Mesendoderm (in vitro differentiated cells): ENCODE measurements at regions not wholly inside any gene's neighbourhood (a gene's known extent, or its start where the extent isn't known, plus 50 kb on each side); places are given as distances from the start of the nearest gene placed in this dataset.
A peak's percentile ranks its signal among the peaks of the same experiment; 100 is the strongest.

Source experiments
- DNase-seq: peaks from one replicate; pipeline ENCODE4 v3.0.0; 2013
- H2AK5ac ChIP-seq: 2 replicates; pipeline ENCODE4 v1.6.1; 2013; ENCODE audit warnings: low read length, inconsistent platforms
- H2BK120ac ChIP-seq: 2 replicates; pipeline ENCODE4 v1.6.1; 2013; ENCODE audit warnings: low read depth, mild to moderate bottlenecking, low read length, moderate library complexity, mixed read lengths
- H2BK15ac ChIP-seq: replicated peaks from 2 replicates; pipeline ENCODE4 v1.6.1; 2013; ENCODE audit warnings: low read depth, mild to moderate bottlenecking, moderate library complexity
- H2BK5ac ChIP-seq: 2 replicates; pipeline ENCODE4 v1.6.1; 2013; ENCODE audit warnings: low read length, inconsistent platforms
- H3K18ac ChIP-seq: 2 replicates; pipeline ENCODE4 v1.6.1; 2013; ENCODE audit warnings: mild to moderate bottlenecking, low read length, mixed read lengths
- H3K23ac ChIP-seq: one replicate; pipeline ENCODE4 v1.6.1; 2013; ENCODE audit warnings: low read length
- H3K27ac ChIP-seq: 2 replicates; pipeline ENCODE4 v1.5.1; 2013; ENCODE audit warnings: low read depth, mild to moderate bottlenecking, inconsistent platforms, low read length, moderate library complexity
- H3K27me3 ChIP-seq: 2 replicates; pipeline ENCODE4 v1.6.1; 2013; ENCODE audit warnings: low read length, control low read depth, mild to moderate bottlenecking, inconsistent platforms; ENCODE audit not compliant: insufficient read depth, poor library complexity
- H3K36me3 ChIP-seq: 2 replicates; pipeline ENCODE4 v1.6.1; 2013; ENCODE audit warnings: low read length, inconsistent platforms; ENCODE audit not compliant: control insufficient read depth, insufficient read depth
- H3K4ac ChIP-seq: one replicate; pipeline ENCODE4 v1.6.1; 2013; ENCODE audit warnings: low read depth, mild to moderate bottlenecking, low read length, moderate library complexity
- H3K4me1 ChIP-seq: 2 replicates; pipeline ENCODE4 v1.6.1; 2013; ENCODE audit warnings: low read depth, low read length, inconsistent platforms; ENCODE audit not compliant: control insufficient read depth
- H3K4me2 ChIP-seq: 2 replicates; pipeline ENCODE4 v1.6.1; 2013; ENCODE audit warnings: low read length
- H3K4me3 ChIP-seq: 2 replicates; pipeline ENCODE4 v1.5.1; 2013; ENCODE audit warnings: mild to moderate bottlenecking, low read length
- H3K56ac ChIP-seq: one replicate; pipeline ENCODE4 v1.6.1; 2013; ENCODE audit warnings: low read length
- H3K79me1 ChIP-seq: 2 replicates; pipeline ENCODE4 v1.6.1; 2013; ENCODE audit warnings: low read length, inconsistent platforms
- H3K79me2 ChIP-seq: 2 replicates; pipeline ENCODE4 v1.6.1; 2013; ENCODE audit warnings: mild to moderate bottlenecking, low read length; ENCODE audit not compliant: control insufficient read depth, insufficient read depth
- H3K9ac ChIP-seq: 2 replicates; pipeline ENCODE4 v1.6.1; 2013; ENCODE audit warnings: low read length, inconsistent platforms
- H4K5ac ChIP-seq: one replicate; pipeline ENCODE4 v1.6.1; 2013; ENCODE audit warnings: low read length
- H4K8ac ChIP-seq: one replicate; pipeline ENCODE4 v1.6.1; 2013; ENCODE audit warnings: low read depth, mild to moderate bottlenecking, control low read depth, low read length, moderate library complexity

DNA sequence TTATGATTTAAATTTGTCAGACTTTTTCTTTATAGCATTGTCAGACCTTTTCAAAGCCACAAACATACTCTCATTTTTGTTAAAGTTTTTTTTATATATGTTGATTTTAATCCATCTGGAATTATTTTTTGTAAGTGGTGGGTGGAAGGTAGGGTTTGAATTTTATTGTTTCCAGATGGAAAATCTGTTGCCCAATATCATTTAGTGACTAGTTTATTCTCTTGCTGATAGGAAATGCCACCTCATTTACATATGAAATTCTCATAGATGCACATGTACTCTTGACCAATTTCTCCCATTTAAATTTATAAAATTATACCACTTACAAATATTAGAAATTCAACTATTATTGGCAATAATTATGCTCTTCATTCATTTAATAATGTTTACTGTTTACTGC, 52.1 kb upstream of the PLCB1 start:
- H3K27me3 ChIP-seq, result no peaks in the 10 kb centered on the region
- no peak overlapping the region for H3K18ac ChIP-seq
- no peak overlapping the region for H2BK5ac ChIP-seq
- H3K4me1 ChIP-seq, result no peaks in the 10 kb centered on the region
- no peak overlapping the region for H3K23ac ChIP-seq
- DNase-seq, result no peak
- H3K4me3 ChIP-seq, result no peak overlapping the region
- no peak overlapping the region for H4K8ac ChIP-seq
- no peak overlapping the region for H3K4ac ChIP-seq
- no peak overlapping the region for H2BK120ac ChIP-seq
- no peak overlapping the region for H4K5ac ChIP-seq
- no peaks in the 10 kb centered on the region for H3K79me1 ChIP-seq
- H3K79me2 ChIP-seq, result no peaks in the 10 kb centered on the region
- H3K56ac ChIP-seq, result no peak overlapping the region
- H2BK15ac ChIP-seq, result no peak overlapping the region
- no peak overlapping the region for H2AK5ac ChIP-seq
- no peak overlapping the region for H3K4me2 ChIP-seq
- no peaks in the 10 kb centered on the region for H3K36me3 ChIP-seq
- no peak overlapping the region for H3K9ac ChIP-seq
- no peak overlapping the region for H3K27ac ChIP-seq

DNA sequence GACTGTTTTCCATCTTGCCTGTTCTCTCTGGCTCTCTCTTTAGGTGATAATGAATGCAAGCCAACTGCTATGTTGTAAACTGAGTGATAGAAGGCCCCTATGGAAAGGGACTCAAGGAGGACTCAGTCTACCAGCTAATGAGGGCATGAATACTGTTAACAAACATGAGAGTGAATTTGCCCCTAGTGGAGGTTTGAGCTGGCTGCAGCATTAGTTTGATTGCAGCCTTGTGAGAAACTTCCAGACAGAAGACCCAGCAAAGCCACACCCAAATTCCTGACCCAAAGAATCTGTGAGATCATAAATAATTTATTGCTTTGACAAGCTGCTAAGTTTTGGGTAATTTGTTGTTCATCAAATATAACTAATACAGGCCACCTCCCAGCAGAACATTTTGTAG, 50.0 kb upstream of the PLCB1 start:
- no peak overlapping the region for H3K23ac ChIP-seq
- no peak overlapping the region for H3K9ac ChIP-seq
- no peak overlapping the region for H3K4me2 ChIP-seq
- H4K8ac ChIP-seq, result no peak overlapping the region
- DNase-seq, result peak; percentile 72
- no peak overlapping the region for H3K4me3 ChIP-seq
- no peaks in the 10 kb centered on the region for H3K79me1 ChIP-seq
- H2BK5ac ChIP-seq, result no peak overlapping the region
- H3K4me1 ChIP-seq, result no peaks in the 10 kb centered on the region
- H3K56ac ChIP-seq, result no peak overlapping the region
- no peak overlapping the region for H3K4ac ChIP-seq
- no peaks in the 10 kb centered on the region for H3K27me3 ChIP-seq
- no peak overlapping the region for H2AK5ac ChIP-seq
- H2BK120ac ChIP-seq, result no peak overlapping the region
- no peak overlapping the region for H3K18ac ChIP-seq
- H3K27ac ChIP-seq, result no peak overlapping the region
- H3K79me2 ChIP-seq, result no peaks in the 10 kb centered on the region
- no peak overlapping the region for H2BK15ac ChIP-seq
- H4K5ac ChIP-seq, result no peak overlapping the region
- no peaks in the 10 kb centered on the region for H3K36me3 ChIP-seq
